ENCODE measurements at regions not wholly inside any gene's neighbourhood (a gene's known extent, or its start where the extent isn't known, plus 50 kb on each side); places are given as distances from the start of the nearest gene placed in this dataset.
"Not testable (repeated sequence)": the region's sequence is repeated elsewhere in the genome, so short reads cannot be mapped to it uniquely, and the experiment has no call there.

GRCh38 chr3:153385343-153385742 is 223.3 kb downstream of the RAP2B start:
- Histone ChIP-seq H3K4me1 (ENCODE audit: control insufficient read depth, insufficient read depth, low read length) (no peaks in the 10 kb centered on the region), H3K4me3 (ENCODE audit: low read length) (no peak overlapping the region), H3K27me3 (replicated peaks; ENCODE audit: control insufficient read depth, insufficient read depth, low read length) (no peaks in the 10 kb centered on the region), H3K36me3 (ENCODE audit: control insufficient read depth, insufficient read depth, low read length, severe bottlenecking) (no peaks in the 10 kb centered on the region), H3K9me3 (ENCODE audit: control insufficient read depth, low read length) (no peaks in the 10 kb centered on the region), H3K9ac (ENCODE audit: low read length) (no peak overlapping the region)
- no peak for DNase-seq (ENCODE audit: low read depth)

DNA sequence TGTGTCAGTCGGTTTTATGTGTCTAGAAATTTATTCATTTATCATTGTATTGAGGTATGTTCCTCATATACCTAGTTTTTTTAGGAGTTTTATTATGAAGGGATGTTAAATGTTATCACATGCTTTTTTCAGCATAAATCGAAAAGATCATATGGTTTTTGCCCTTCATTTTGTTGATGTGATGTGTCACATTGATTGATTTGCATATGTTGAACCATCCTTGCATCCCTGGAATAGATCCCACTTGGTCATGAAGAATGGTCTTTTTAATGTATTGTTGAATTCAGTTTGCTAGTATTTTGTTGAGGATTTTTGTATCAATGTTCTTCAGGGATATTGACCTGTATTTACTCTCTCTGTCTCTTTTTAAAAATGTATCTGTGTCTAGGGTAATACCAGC is 230.3 kb downstream of the RAP2B start:
- DNase-seq (ENCODE audit: low read depth): no peak
- Histone ChIP-seq H3K9me3 (ENCODE audit: control insufficient read depth, low read length) (peaks cover 27% of the 10 kb centered on the region), H3K27me3 (replicated peaks; ENCODE audit: control insufficient read depth, insufficient read depth, low read length) (no peaks in the 10 kb centered on the region), H3K9ac (ENCODE audit: low read length) (no peak overlapping the region), H3K4me1 (ENCODE audit: control insufficient read depth, insufficient read depth, low read length) (no peaks in the 10 kb centered on the region), H3K36me3 (ENCODE audit: control insufficient read depth, insufficient read depth, low read length, severe bottlenecking) (no peaks in the 10 kb centered on the region), H3K4me3 (ENCODE audit: low read length) (no peak overlapping the region)

DNA sequence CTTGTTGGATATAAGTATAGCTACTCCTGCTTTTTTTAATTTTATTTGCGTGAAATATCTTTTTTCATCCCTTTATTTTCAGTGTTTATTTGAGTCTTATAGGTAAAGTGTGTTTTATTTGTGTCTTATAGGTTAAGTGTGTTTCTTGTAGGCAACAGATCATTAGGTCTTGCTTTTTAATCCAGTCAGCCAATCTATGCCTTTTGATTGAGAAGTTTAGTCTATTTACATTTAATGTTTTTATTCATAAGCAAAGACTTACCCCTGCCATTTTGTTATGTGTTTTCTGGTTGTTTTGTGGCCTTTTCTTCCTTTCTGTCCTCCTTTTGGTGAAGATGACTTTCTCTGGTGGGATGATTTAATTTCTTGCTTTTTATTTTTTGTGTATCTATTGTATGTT is 232.0 kb downstream of the RAP2B start:
- H3K27me3 ChIP-seq (replicated peaks; ENCODE audit: control insufficient read depth, insufficient read depth, low read length): no peaks in the 10 kb centered on the region
- no peaks in the 10 kb centered on the region for H3K36me3 ChIP-seq (ENCODE audit: control insufficient read depth, insufficient read depth, low read length, severe bottlenecking)
- DNase-seq (ENCODE audit: low read depth): no peak
- no peak overlapping the region for H3K9ac ChIP-seq (ENCODE audit: low read length)
- peak overlapping the region; percentile 32 for H3K4me3 ChIP-seq (ENCODE audit: low read length)
- H3K4me1 ChIP-seq (ENCODE audit: control insufficient read depth, insufficient read depth, low read length): peaks cover 1% of the 10 kb centered on the region
- peaks cover 27% of the 10 kb centered on the region for H3K9me3 ChIP-seq (ENCODE audit: control insufficient read depth, low read length)

GRCh38 chr3:153396581-153396980 is 234.6 kb downstream of the RAP2B start:
- Histone ChIP-seq H3K27me3 (replicated peaks; ENCODE audit: control insufficient read depth, insufficient read depth, low read length) (no peaks in the 10 kb centered on the region), H3K4me1 (ENCODE audit: control insufficient read depth, insufficient read depth, low read length) (peaks cover 20% of the 10 kb centered on the region), H3K36me3 (ENCODE audit: control insufficient read depth, insufficient read depth, low read length, severe bottlenecking) (no peaks in the 10 kb centered on the region), H3K9me3 (ENCODE audit: control insufficient read depth, low read length) (peaks cover 27% of the 10 kb centered on the region), H3K4me3 (ENCODE audit: low read length) (no peak overlapping the region), H3K9ac (ENCODE audit: low read length) (no peak overlapping the region)
- no peak for DNase-seq (ENCODE audit: low read depth)

DNA sequence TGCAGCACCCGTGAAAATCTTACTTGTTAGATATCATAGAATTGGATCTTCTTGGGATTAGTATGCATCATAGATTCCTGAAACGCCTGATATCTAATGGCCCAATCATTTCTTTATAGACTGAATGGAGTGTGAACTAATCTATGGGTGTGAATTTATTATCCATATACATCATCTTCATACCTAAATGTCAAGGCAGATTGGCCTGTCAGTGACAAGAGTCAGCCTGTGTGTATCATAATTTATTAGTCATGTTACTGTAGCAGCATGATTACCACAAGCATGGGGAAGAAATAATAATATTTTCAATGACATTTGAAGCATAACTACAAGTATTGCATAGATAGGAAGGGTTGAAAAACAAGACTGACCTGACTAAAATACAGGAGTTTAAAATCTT is 235.8 kb downstream of the RAP2B start:
- no peak overlapping the region for H3K4me3 ChIP-seq (ENCODE audit: low read length)
- DNase-seq (ENCODE audit: low read depth): no peak
- no peaks in the 10 kb centered on the region for H3K27me3 ChIP-seq (replicated peaks; ENCODE audit: control insufficient read depth, insufficient read depth, low read length)
- no peaks in the 10 kb centered on the region for H3K36me3 ChIP-seq (ENCODE audit: control insufficient read depth, insufficient read depth, low read length, severe bottlenecking)
- H3K9ac ChIP-seq (ENCODE audit: low read length): no peak overlapping the region
- peaks cover 20% of the 10 kb centered on the region for H3K4me1 ChIP-seq (ENCODE audit: control insufficient read depth, insufficient read depth, low read length)
- peaks cover 21% of the 10 kb centered on the region for H3K9me3 ChIP-seq (ENCODE audit: control insufficient read depth, low read length)

DNA sequence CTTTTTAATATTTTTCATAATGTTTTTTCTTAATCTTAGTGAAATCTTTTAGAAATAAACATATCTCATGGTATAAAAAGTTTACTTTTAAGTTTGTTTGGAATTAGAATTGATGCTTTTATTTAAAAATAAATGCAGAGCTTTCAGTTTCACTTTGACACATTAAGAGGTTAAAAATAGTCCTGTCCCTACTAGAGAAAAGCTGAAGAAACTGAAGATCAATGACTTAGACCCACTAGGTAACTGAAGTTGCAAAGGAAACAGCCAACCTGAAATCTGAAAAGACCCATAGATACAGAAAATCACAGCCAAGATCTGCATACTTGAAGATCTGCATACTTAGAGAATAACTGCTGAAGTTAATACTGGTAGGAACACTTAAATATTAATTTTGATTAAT is 237.6 kb downstream of the RAP2B start:
- H3K9me3 ChIP-seq (ENCODE audit: control insufficient read depth, low read length): peaks cover 3% of the 10 kb centered on the region
- peak overlapping the region; percentile 64 for H3K4me3 ChIP-seq (ENCODE audit: low read length)
- peak overlapping the region; percentile 41 for H3K9ac ChIP-seq (ENCODE audit: low read length)
- DNase-seq (ENCODE audit: low read depth): peak; percentile 14
- peaks cover 20% of the 10 kb centered on the region for H3K4me1 ChIP-seq (ENCODE audit: control insufficient read depth, insufficient read depth, low read length)
- no peaks in the 10 kb centered on the region for H3K36me3 ChIP-seq (ENCODE audit: control insufficient read depth, insufficient read depth, low read length, severe bottlenecking)
- no peaks in the 10 kb centered on the region for H3K27me3 ChIP-seq (replicated peaks; ENCODE audit: control insufficient read depth, insufficient read depth, low read length)

DNA sequence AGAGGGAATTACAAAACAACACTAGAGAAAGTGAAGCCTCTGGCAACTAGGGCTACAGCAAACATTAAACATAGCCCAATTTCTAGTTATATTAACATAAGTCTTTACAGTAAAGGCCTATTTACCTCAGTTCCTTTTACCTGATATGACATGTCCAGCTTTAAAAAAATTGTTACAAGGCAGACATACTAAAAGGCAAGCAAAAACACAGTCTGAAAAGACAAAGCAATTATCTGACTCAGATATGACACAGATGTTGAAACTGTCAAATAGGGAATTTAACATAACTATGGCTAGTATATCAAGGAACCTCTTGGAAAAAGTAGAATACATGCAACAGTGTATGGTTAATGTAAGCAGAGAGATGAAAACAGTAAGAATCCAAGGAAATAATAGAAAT is 238.6 kb downstream of the RAP2B start:
- DNase-seq (ENCODE audit: low read depth): no peak
- H3K27me3 ChIP-seq (replicated peaks; ENCODE audit: control insufficient read depth, insufficient read depth, low read length): no peaks in the 10 kb centered on the region
- H3K9me3 ChIP-seq (ENCODE audit: control insufficient read depth, low read length): no peaks in the 10 kb centered on the region
- H3K4me3 ChIP-seq (ENCODE audit: low read length): no peak overlapping the region
- H3K9ac ChIP-seq (ENCODE audit: low read length): no peak overlapping the region
- H3K4me1 ChIP-seq (ENCODE audit: control insufficient read depth, insufficient read depth, low read length): peaks cover 20% of the 10 kb centered on the region
- H3K36me3 ChIP-seq (ENCODE audit: control insufficient read depth, insufficient read depth, low read length, severe bottlenecking): no peaks in the 10 kb centered on the region

DNA sequence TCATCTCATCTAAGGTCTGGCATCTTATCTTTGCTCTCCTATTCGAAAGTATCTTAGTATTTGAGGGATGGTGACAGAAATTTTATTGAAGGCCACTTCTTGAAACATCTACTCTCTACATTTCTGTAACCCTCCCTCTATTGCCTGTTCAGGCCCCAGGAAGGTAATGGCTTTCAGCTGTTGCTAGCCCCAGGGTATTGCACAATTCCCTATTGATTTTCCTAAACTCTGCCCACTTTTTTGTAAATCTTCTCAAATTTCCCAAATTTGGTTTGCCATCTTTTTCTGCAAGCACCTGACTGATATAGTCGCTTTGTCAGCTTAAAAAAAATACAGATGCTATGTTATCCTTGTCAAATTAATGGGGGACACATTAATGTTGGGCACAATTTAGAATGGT is 242.1 kb downstream of the RAP2B start:
- H3K36me3 ChIP-seq (ENCODE audit: control insufficient read depth, insufficient read depth, low read length, severe bottlenecking): no peaks in the 10 kb centered on the region
- no peaks in the 10 kb centered on the region for H3K27me3 ChIP-seq (replicated peaks; ENCODE audit: control insufficient read depth, insufficient read depth, low read length)
- H3K4me3 ChIP-seq (ENCODE audit: low read length): no peak overlapping the region
- peak; percentile 52 for DNase-seq (ENCODE audit: low read depth)
- no peaks in the 10 kb centered on the region for H3K9me3 ChIP-seq (ENCODE audit: control insufficient read depth, low read length)
- H3K9ac ChIP-seq (ENCODE audit: low read length): no peak overlapping the region
- H3K4me1 ChIP-seq (ENCODE audit: control insufficient read depth, insufficient read depth, low read length): peaks cover 17% of the 10 kb centered on the region

DNA sequence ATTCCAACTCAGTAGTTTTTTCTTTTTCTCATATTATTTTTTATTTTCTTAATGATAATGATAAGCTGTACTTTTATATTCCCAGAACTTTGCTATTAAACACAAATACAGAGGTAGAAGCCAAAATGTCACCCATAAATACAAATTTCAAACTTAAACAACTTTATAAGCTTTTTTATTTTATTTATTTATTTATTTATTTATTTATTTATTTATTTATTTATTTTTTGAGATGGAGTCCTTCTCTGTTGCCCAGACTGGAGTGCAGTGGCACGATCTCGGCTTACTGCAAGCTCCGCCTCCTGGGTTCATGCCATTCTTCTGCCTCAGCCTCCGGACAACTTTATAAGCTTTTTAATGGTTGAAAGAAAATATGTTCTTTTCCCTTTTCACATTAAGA is 243.3 kb downstream of the RAP2B start:
- not testable (repeated sequence) for H3K9me3 ChIP-seq (ENCODE audit: control insufficient read depth, low read length); H3K27me3 ChIP-seq (replicated peaks; ENCODE audit: control insufficient read depth, insufficient read depth, low read length); H3K36me3 ChIP-seq (ENCODE audit: control insufficient read depth, insufficient read depth, low read length, severe bottlenecking); H3K9ac ChIP-seq (ENCODE audit: low read length); DNase-seq (ENCODE audit: low read depth); H3K4me3 ChIP-seq (ENCODE audit: low read length); H3K4me1 ChIP-seq (ENCODE audit: control insufficient read depth, insufficient read depth, low read length)

GRCh38 chr3:153410517-153410916 is 248.5 kb downstream of the RAP2B start:
- no peak overlapping the region for H3K9ac ChIP-seq (ENCODE audit: low read length)
- H3K36me3 ChIP-seq (ENCODE audit: control insufficient read depth, insufficient read depth, low read length, severe bottlenecking): no peaks in the 10 kb centered on the region
- no peak overlapping the region for H3K4me3 ChIP-seq (ENCODE audit: low read length)
- H3K27me3 ChIP-seq (replicated peaks; ENCODE audit: control insufficient read depth, insufficient read depth, low read length): no peaks in the 10 kb centered on the region
- no peaks in the 10 kb centered on the region for H3K4me1 ChIP-seq (ENCODE audit: control insufficient read depth, insufficient read depth, low read length)
- H3K9me3 ChIP-seq (ENCODE audit: control insufficient read depth, low read length): no peaks in the 10 kb centered on the region
- DNase-seq (ENCODE audit: low read depth): no peak

DNA sequence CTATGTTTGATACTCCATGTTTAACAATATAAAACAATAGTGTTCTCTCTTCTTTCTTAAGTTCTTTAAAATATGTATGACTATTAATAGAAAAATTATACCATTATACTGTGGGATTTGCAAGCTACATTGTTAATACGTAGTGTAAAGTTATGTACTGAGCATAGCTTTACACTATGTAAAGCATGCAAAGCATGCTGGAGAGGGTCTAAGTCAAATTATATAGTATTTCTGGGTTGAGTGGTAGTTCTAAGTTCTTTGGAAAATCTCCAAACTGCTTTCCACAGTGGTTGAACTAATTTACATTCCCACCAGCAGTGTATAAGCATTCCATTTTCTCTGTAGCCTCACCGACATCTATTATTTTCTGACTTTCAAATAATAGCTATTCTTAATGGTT is 253.0 kb downstream of the RAP2B start:
- DNase-seq (ENCODE audit: low read depth): peak; percentile 32
- Histone ChIP-seq H3K4me1 (ENCODE audit: control insufficient read depth, insufficient read depth, low read length) (no peaks in the 10 kb centered on the region), H3K4me3 (ENCODE audit: low read length) (no peak overlapping the region), H3K36me3 (ENCODE audit: control insufficient read depth, insufficient read depth, low read length, severe bottlenecking) (no peaks in the 10 kb centered on the region), H3K9me3 (ENCODE audit: control insufficient read depth, low read length) (peaks cover 10% of the 10 kb centered on the region), H3K27me3 (replicated peaks; ENCODE audit: control insufficient read depth, insufficient read depth, low read length) (no peaks in the 10 kb centered on the region), H3K9ac (ENCODE audit: low read length) (no peak overlapping the region)

DNA sequence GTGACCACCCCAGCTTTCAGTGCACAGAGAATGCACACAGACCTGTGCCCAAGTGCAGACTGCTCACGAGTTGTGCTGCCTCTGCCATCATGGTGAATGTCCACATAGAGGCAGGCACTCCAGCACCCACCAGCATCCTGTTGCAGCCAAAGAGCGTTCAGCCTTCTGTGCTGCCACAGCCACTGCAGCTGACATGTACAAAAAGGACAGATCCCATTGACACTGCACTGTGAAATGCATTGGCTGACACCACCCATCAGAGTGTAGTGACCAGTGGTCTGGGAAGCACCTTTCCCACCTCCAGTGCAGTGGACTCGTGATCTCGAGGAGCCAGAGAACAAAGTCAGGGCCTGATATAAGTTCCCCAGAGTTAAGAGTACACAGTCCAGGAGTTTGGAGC is 260.3 kb downstream of the RAP2B start:
- Histone ChIP-seq H3K9ac (ENCODE audit: low read length) (no peak overlapping the region), H3K36me3 (ENCODE audit: control insufficient read depth, insufficient read depth, low read length, severe bottlenecking) (no peaks in the 10 kb centered on the region), H3K27me3 (replicated peaks; ENCODE audit: control insufficient read depth, insufficient read depth, low read length) (no peaks in the 10 kb centered on the region), H3K4me3 (ENCODE audit: low read length) (no peak overlapping the region), H3K9me3 (ENCODE audit: control insufficient read depth, low read length) (peaks cover 49% of the 10 kb centered on the region), H3K4me1 (ENCODE audit: control insufficient read depth, insufficient read depth, low read length) (no peaks in the 10 kb centered on the region)
- DNase-seq (ENCODE audit: low read depth): no peak

Data from adipocyte (in vitro differentiated cells).